IMR-90 (cell line): ENCODE measurements at regions not wholly inside any gene's neighbourhood (a gene's known extent, or its start where the extent isn't known, plus 50 kb on each side); places are given as distances from the start of the nearest gene placed in this dataset.

ENCODE experiments used
- BHLHE40 ChIP-seq: fragments of 150-350 bp; IDR thresholded peaks from 2 replicates; pipeline ENCODE4 v1.6.1; 2016; ENCODE audit warnings: mild to moderate bottlenecking, low read depth, low read length
- CEBPB ChIP-seq: IDR thresholded peaks from 2 replicates; pipeline ENCODE4 v1.6.1; 2012; ENCODE audit warnings: low read depth, low read length, improper control_type of control experiment
- CHD1 ChIP-seq: IDR thresholded peaks from 2 replicates; pipeline ENCODE4 v1.6.1; 2012; ENCODE audit warnings: low read depth, low read length, improper control_type of control experiment
- CTCF ChIP-seq: conservative IDR thresholded peaks from 2 replicates; pipeline ENCODE4 v1.5.1; 2012; ENCODE audit warnings: mild to moderate bottlenecking, low read depth, low read length, improper control_type of control experiment
- ELK1 ChIP-seq: fragments of 150-350 bp; IDR thresholded peaks from 2 replicates; pipeline ENCODE4 v1.6.1; 2016; ENCODE audit warnings: low read depth, mild to moderate bottlenecking, low read length, moderate library complexity, borderline replicate concordance
- FOS ChIP-seq: fragments of 150-350 bp; IDR thresholded peaks from 2 replicates; pipeline ENCODE4 v1.6.1; 2016; ENCODE audit warnings: low read depth, low read length
- MXI1 ChIP-seq: IDR thresholded peaks from 2 replicates; pipeline ENCODE4 v1.6.1; 2012; ENCODE audit warnings: low read depth, mild to moderate bottlenecking, low read length, moderate library complexity, borderline replicate concordance
- NFE2L2 ChIP-seq: fragments of 150-350 bp; IDR thresholded peaks from 2 replicates; pipeline ENCODE4 v1.6.1; 2016; ENCODE audit warnings: low read depth, mild to moderate bottlenecking, low read length
- POLR2A ChIP-seq: IDR thresholded peaks from 2 replicates; pipeline ENCODE4 v1.6.1; 2012; ENCODE audit warnings: mild to moderate bottlenecking, low read depth, low read length
- RAD21 ChIP-seq: IDR thresholded peaks from 2 replicates; pipeline ENCODE4 v1.6.1; 2012; ENCODE audit warnings: low read length, improper control_type of control experiment
- RCOR1 ChIP-seq: IDR thresholded peaks from 2 replicates; pipeline ENCODE4 v1.6.1; 2012; ENCODE audit warnings: mild to moderate bottlenecking, low read length, improper control_type of control experiment; ENCODE audit not compliant: insufficient replicate concordance
- RFX5 ChIP-seq: IDR thresholded peaks from 2 replicates; pipeline ENCODE4 v1.8.0; 2012; ENCODE audit warnings: low read depth, mild to moderate bottlenecking, low read length, moderate library complexity
- SMC3 ChIP-seq: fragments of 150-350 bp; IDR thresholded peaks from 2 replicates; pipeline ENCODE4 v1.6.1; 2016; ENCODE audit warnings: low read depth, mild to moderate bottlenecking, antibody characterized with exemption, low read length, moderate library complexity
- USF2 ChIP-seq: fragments of 150-350 bp; IDR thresholded peaks from 2 replicates; pipeline ENCODE4 v1.6.1; 2017; ENCODE audit warnings: mild to moderate bottlenecking, antibody characterized with exemption, low read length, low read depth

- no peak for TF ChIP-seq CTCF
- TF ChIP-seq MXI1: no peak
- TF ChIP-seq POLR2A: no peak
- TF ChIP-seq FOS: no peak
- no peak for TF ChIP-seq SMC3
- TF ChIP-seq CEBPB: no peak
- no peak for TF ChIP-seq USF2
- TF ChIP-seq RAD21: no peak
- TF ChIP-seq NFE2L2: no peak
- TF ChIP-seq RFX5: no peak
- TF ChIP-seq BHLHE40: no peak
- no peak for TF ChIP-seq RCOR1
- no peak for TF ChIP-seq CHD1
- no peak for TF ChIP-seq ELK1
These were observed 422.7 kb upstream of the LCORL start for GRCh38 chr4:18444206-18444605.
